Thoracic aorta (tissue), 2 donors: ENCODE measurements at regions not wholly inside any gene's neighbourhood (a gene's known extent, or its start where the extent isn't known, plus 50 kb on each side); places are given as distances from the start of the nearest gene placed in this dataset.

Source experiments
- ATAC-seq: fragments of 150-250 bp; one replicate; pipeline ENCODE4 v1.8.0; 2017; ENCODE audit warnings: low read depth; ENCODE audit not compliant: insufficient number of reproducible peaks, low FRiP score
- DNase-seq: peaks from one replicate; pipeline ENCODE4 v3.0.0-alpha.2; 2020; ENCODE audit warnings: low spot score
- H3K27ac ChIP-seq, 2 donors: fragments of 200-600 bp; sonication (generic); 1 replicate in 1 of 2; 2 replicates in 1 of 2; pipeline ENCODE4 v1.5.1; 2016; ENCODE audit warnings: mild to moderate bottlenecking in 2 of 2, moderate library complexity in 2 of 2
- H3K27me3 ChIP-seq: fragments of 200-600 bp; sonication (generic); replicated peaks from 2 replicates; pipeline ENCODE4 v1.6.0; 2016; ENCODE audit warnings: mild to moderate bottlenecking; ENCODE audit not compliant: insufficient read depth
- H3K36me3 ChIP-seq: fragments of 200-600 bp; sonication (generic); one replicate; pipeline ENCODE4 v1.5.1; 2016
- H3K4me1 ChIP-seq, 2 donors: fragments of 200-600 bp; sonication (generic); 1 replicate in 1 of 2; 2 replicates in 1 of 2; pipeline versions ENCODE4 v1.5.1 to v1.6.0; 2016; ENCODE audit warnings: low read depth in 2 of 2, mild to moderate bottlenecking in 1 of 2; ENCODE audit not compliant: control insufficient read depth in 1 of 2
- H3K4me3 ChIP-seq: fragments of 200-600 bp; sonication (generic); 2 replicates; pipeline ENCODE4 v1.5.1; 2016; ENCODE audit warnings: mild to moderate bottlenecking
- H3K9me3 ChIP-seq: fragments of 200-600 bp; sonication (generic); 2 replicates; pipeline ENCODE4 v1.5.1; 2016
- TF ChIP-seq, protein P1 (sequence below): fragments of 200-600 bp; sonication (generic); IDR thresholded peaks from one replicate; pipeline ENCODE4 v1.5.1; 2019; ENCODE audit warnings: antibody characterized with exemption

DNA sequence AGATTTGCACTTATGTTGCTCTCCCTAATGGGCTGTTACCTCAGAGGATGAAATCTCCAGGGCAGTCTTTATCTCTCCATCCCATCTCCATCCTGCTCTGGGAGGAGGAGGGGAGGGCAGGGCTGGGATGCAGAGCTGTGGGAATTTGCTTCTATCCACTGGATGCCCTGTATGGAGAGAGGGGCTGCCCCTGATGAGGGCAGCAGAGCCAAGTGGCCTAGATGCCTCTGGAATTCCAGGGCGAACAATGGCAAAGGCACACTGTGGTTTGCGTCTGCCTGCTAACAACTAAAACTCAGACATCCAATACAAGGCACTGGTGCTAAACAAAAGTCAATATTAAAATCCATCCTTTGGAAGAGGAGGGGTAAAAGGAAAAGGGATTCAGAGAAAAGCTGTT lies 165.1 kb downstream of the COG6 start:
- TF ChIP-seq, protein P1, sequence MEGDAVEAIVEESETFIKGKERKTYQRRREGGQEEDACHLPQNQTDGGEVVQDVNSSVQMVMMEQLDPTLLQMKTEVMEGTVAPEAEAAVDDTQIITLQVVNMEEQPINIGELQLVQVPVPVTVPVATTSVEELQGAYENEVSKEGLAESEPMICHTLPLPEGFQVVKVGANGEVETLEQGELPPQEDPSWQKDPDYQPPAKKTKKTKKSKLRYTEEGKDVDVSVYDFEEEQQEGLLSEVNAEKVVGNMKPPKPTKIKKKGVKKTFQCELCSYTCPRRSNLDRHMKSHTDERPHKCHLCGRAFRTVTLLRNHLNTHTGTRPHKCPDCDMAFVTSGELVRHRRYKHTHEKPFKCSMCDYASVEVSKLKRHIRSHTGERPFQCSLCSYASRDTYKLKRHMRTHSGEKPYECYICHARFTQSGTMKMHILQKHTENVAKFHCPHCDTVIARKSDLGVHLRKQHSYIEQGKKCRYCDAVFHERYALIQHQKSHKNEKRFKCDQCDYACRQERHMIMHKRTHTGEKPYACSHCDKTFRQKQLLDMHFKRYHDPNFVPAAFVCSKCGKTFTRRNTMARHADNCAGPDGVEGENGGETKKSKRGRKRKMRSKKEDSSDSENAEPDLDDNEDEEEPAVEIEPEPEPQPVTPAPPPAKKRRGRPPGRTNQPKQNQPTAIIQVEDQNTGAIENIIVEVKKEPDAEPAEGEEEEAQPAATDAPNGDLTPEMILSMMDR = no peak
- no peaks in the 10 kb centered on the region for H3K9me3 ChIP-seq
- no peak overlapping the region for H3K4me3 ChIP-seq
- H3K27me3 ChIP-seq = no peaks in the 10 kb centered on the region
- no peak for ATAC-seq
- H3K4me1 ChIP-seq = no peaks in the 10 kb centered on the region
- H3K27ac ChIP-seq = no peak overlapping the region
- DNase-seq = no peak
- H3K36me3 ChIP-seq = no peaks in the 10 kb centered on the region

DNA sequence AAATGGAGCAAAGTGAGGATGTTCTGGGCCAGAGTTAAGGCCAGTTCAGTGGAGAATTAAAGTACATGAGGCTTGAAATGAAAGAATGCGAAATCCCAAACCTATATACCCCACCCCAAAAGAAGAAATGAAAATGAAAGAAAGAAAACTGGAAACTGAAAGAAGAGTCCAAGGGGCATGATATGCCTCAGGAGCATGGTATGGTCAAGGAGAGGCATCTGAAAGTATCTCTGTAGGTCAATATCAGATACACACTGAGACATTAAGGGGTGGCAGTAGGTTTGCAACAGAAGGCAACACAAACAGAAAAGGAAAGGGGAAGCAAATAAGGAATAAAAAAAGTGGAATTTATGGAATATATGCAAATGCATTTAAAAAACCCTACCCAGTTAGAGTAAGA lies 166.5 kb downstream of the COG6 start:
- Histone ChIP-seq H3K27ac (no peak overlapping the region), H3K4me3 (no peak overlapping the region), H3K9me3 (no peaks in the 10 kb centered on the region), H3K4me1 (no peaks in the 10 kb centered on the region), H3K36me3 (no peaks in the 10 kb centered on the region), H3K27me3 (no peaks in the 10 kb centered on the region)
- ATAC-seq (no peak), DNase-seq (no peak)
- TF ChIP-seq, protein P1 = no peak

DNA sequence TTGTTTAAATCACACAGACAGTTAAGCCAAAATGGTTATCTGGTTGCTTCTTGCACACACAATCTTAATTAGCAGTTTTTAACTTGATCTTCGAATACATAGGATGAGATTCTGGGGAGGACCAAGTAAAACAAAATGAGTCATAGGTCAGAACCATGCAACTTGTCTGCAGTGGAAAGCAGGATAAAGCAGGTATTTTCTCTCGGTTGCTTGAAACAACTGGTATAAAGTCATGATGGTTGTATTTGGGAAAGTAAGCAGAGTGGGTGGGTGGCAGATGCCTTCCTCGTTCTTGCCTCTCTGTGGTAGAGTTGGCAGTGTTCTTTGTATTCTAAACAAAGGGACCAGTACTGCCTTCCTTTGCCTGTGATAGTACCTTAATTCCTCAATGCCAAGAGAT lies 167.0 kb downstream of the COG6 start:
- TF ChIP-seq, protein P1 = no peak
- DNase-seq = no peak
- H3K27ac ChIP-seq = no peak overlapping the region

DNA sequence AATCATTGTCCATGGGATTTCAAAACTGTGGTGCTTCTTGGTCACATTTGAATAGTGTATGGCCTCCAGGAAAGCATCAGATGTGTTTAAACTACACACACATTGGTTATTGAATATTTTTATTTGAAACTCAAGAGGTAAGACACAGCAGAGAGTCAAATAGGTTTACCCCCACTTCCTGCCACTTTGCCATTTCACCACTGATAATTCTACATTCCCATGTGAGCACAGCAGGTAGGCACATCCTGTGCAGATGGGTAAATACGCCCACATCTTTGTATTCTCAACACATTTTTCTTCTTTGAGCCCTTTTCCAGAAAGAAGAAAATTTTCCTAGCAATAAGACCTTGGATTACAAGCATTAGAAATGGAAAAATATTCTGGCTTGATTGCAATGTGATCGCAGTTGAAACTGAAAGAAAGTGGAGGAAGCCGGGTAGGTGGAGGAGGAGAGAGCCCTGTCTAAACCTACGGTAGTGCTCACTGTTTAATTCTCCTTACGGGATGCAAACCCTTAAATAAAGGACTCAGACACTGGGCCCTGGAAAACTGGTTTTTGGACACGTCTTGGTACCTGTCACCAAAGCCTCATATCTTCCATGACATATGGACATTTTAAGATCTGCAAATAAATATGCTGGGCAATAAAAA lies 167.7 kb downstream of the COG6 start:
- Histone ChIP-seq H3K27ac (no peak overlapping the region), H3K36me3 (no peaks in the 10 kb centered on the region), H3K4me1 (no peaks in the 10 kb centered on the region), H3K9me3 (no peaks in the 10 kb centered on the region), H3K27me3 (no peaks in the 10 kb centered on the region), H3K4me3 (no peak overlapping the region)
- TF ChIP-seq, protein P1 = no peak
- DNase-seq (no peak), ATAC-seq (no peak)

More for the DNA sequence above, 167.0 kb downstream of the COG6 start:
- H3K4me3 ChIP-seq = no peak overlapping the region
- H3K9me3 ChIP-seq = no peaks in the 10 kb centered on the region
- no peaks in the 10 kb centered on the region for H3K36me3 ChIP-seq
- H3K27me3 ChIP-seq = no peaks in the 10 kb centered on the region
- no peaks in the 10 kb centered on the region for H3K4me1 ChIP-seq
- no peak for ATAC-seq

DNA sequence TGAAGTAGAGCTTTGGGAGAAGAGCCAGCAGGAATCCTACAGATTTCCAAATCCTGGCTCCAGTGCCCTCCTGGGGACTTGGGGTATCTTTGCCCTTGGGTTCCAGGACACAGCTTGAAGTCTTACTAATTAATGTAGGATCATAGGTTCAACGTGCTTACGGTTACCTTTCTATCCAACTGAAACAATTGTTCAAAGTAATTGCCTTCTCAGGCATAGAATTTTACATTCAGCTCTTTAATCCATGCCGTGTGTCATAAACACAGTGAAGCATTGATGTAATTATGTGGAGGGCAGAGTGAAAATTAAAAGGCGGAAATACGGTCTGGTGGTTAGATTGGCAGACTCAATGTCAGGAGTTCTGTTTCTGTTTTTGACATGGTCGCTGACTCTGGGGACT lies 170.4 kb downstream of the COG6 start:
- Histone ChIP-seq H3K4me3 (no peak overlapping the region), H3K4me1 (no peaks in the 10 kb centered on the region), H3K27me3 (no peaks in the 10 kb centered on the region), H3K27ac (no peak overlapping the region), H3K36me3 (no peaks in the 10 kb centered on the region), H3K9me3 (peaks cover 3% of the 10 kb centered on the region)
- ATAC-seq (no peak), DNase-seq (no peak)
- TF ChIP-seq, protein P1 = no peak
